ENCODE measurements at regions not wholly inside any gene's neighbourhood (a gene's known extent, or its start where the extent isn't known, plus 50 kb on each side); places are given as distances from the start of the nearest gene placed in this dataset.

GRCh38 chr11:26143566-26144290 is 188.2 kb upstream of the ANO3 start:
- TF ChIP-seq POLR2AphosphoS5 (IDR thresholded peaks at IDR 0.05; ENCODE audit: low read depth) (no peak), GABPA (IDR thresholded peaks at IDR 0.05; ENCODE audit: low read depth) (no peak), CTCF (IDR thresholded peaks at IDR 0.05; ENCODE audit: insufficient read depth, low read length) (no peak), REST (IDR thresholded peaks at IDR 0.05; ENCODE audit: insufficient replicate concordance, low read depth) (no peak), SPI1 (IDR thresholded peaks at IDR 0.05; ENCODE audit: borderline replicate concordance, low read depth) (no peak)
